ENCODE measurements at regions not wholly inside any gene's neighbourhood (a gene's known extent, or its start where the extent isn't known, plus 50 kb on each side); places are given as distances from the start of the nearest gene placed in this dataset.
A peak's percentile ranks its signal among the peaks of the same experiment; 100 is the strongest.

GRCh38 chr13:50428183-50428877, 413.1 kb downstream of the KCNRG start:
- no peak overlapping the region for H4K91ac ChIP-seq (ENCODE audit: insufficient read depth, low read depth, low read length)
- no peak overlapping the region; the same call in 1 of the 2 replicates for H2BK120ac ChIP-seq (ENCODE audit: low read depth, low read length)
- DNase-seq (no peak), ATAC-seq (ENCODE audit: low read depth) (no peak)
- no peak overlapping the region for H3K56ac ChIP-seq (ENCODE audit: extremely low read depth, insufficient read depth, low read length)
- no peaks in the 10 kb centered on the region for H4K20me1 ChIP-seq (ENCODE audit: insufficient read depth, low read length)
- no peak overlapping the region for H2AK5ac ChIP-seq (ENCODE audit: low read depth, low read length)
- no peak overlapping the region for H3K4ac ChIP-seq (ENCODE audit: low read depth, low read length)
- H3K4me3 ChIP-seq (ENCODE audit: insufficient read depth, low read depth, low read length), result no peak overlapping the region
- no peaks in the 10 kb centered on the region for H3K9me1 ChIP-seq (ENCODE audit: insufficient read depth, low read length)
- no peaks in the 10 kb centered on the region for H3K9me3 ChIP-seq (ENCODE audit: control insufficient read depth, insufficient read depth, low read length)
- no peak overlapping the region for H2AK9ac ChIP-seq (replicated peaks; ENCODE audit: low read depth, low read length, poor library complexity)
- H3K14ac ChIP-seq (replicated peaks; ENCODE audit: low read depth, low read length), result 0 out of 2 replicates have a peak overlapping the region, but pooled peaks have one; percentile 59
- no peaks in the 10 kb centered on the region; the same call in 1 of the 2 replicates for H3K27me3 ChIP-seq (ENCODE audit: control insufficient read depth, insufficient read depth, low read length)
- H3K27ac ChIP-seq (ENCODE audit: insufficient read depth, low read length), result no peak overlapping the region
- H3K18ac ChIP-seq (ENCODE audit: low read depth, low read length), result peak overlapping the region; percentile 25; the same call in 1 of the 2 replicates
- no CpG with 5 or more reads among the region's 1 CpG for WGBS, 2 experiments (ENCODE audit: extremely low coverage in 2 of 2, insufficient read length in 1 of 2)
- peaks cover 2% of the 10 kb centered on the region; the same call in 1 of the 2 replicates for H3K4me1 ChIP-seq (ENCODE audit: control insufficient read depth, insufficient read depth, low read length)
- no peaks in the 10 kb centered on the region for H3K79me1 ChIP-seq (ENCODE audit: low read depth in 1 of 2, low read length in 2 of 2)
- H3K23ac ChIP-seq (ENCODE audit: low read depth, low read length), result no peak overlapping the region
- H2AFZ ChIP-seq (replicated peaks; ENCODE audit: low read length, poor library complexity), result no peak overlapping the region
- H2BK5ac ChIP-seq (ENCODE audit: low read depth, low read length, poor library complexity, severe bottlenecking), result no peak overlapping the region
- in situ Hi-C loops (cut with MboI; ENCODE audit: low sequenced_read_pairs), result no loop called here
- no TSS peak for BruUV-seq (replicated peaks)
- POLR2A ChIA-PET (ENCODE audit: unreplicated experiment), result no interaction called here
- H3K36me3 ChIP-seq (ENCODE audit: control insufficient read depth, insufficient read depth, low read length), result no peaks in the 10 kb centered on the region
- 0 out of 2 replicates have a peak overlapping the region, but pooled peaks have one; percentile 15 for H2BK20ac ChIP-seq (ENCODE audit: low read depth, low read length)
- H3K4me2 ChIP-seq (ENCODE audit: low read depth, low read length), result no peak overlapping the region
- H3K9ac ChIP-seq (ENCODE audit: low read depth, low read length), result no peak overlapping the region
- intact Hi-C loops (cut with micrococcal nuclease), result no loop called here
- H4K5ac ChIP-seq (ENCODE audit: low read depth, low read length), result no peak overlapping the region
- H2BK15ac ChIP-seq (ENCODE audit: low read depth, low read length), result no peak overlapping the region
- TF ChIP-seq SMC3 (IDR thresholded peaks at IDR 0.05; ENCODE audit: low read depth, low read length) (no peak), CHD1 (IDR thresholded peaks at IDR 0.05; ENCODE audit: low read depth, low read length) (no peak), MAZ (IDR thresholded peaks at IDR 0.05; ENCODE audit: borderline replicate concordance, low read depth, low read length) (no peak), NFE2L2 (IDR thresholded peaks at IDR 0.05; ENCODE audit: low read depth, low read length) (no peak), RFX5 (IDR thresholded peaks at IDR 0.05; ENCODE audit: low read depth, low read length) (no peak)
- CTCF ChIA-PET, result no interaction called here
- dilution Hi-C loops (cut with HindIII; ENCODE audit: low sequenced_read_pairs, unreplicated experiment), result no loop called here
- no peak overlapping the region for H4K8ac ChIP-seq (ENCODE audit: low read depth in 2 of 2, low read length in 2 of 2)
